ENCODE measurements at regions not wholly inside any gene's neighbourhood (a gene's known extent, or its start where the extent isn't known, plus 50 kb on each side); places are given as distances from the start of the nearest gene placed in this dataset.

GRCh38 chr4:115366390-115366789 is 253.0 kb upstream of the NDST4 start:
- Histone ChIP-seq H3K23ac (ENCODE audit: low read depth, low read length, poor library complexity) (no peak overlapping the region), H3K79me1 (ENCODE audit: low read depth, low read length) (no peaks in the 10 kb centered on the region), H3K4me1 (ENCODE audit: control insufficient read depth in 2 of 2, insufficient read depth in 1 of 2, low read depth in 1 of 2, low read length in 2 of 2) (no peaks in the 10 kb centered on the region), H3K9me3 (replicated peaks in 1 of 2; ENCODE audit: control insufficient read depth in 2 of 2, insufficient read depth in 1 of 2, low read depth in 1 of 2, low read length in 2 of 2) (no peaks in the 10 kb centered on the region), H3K4ac (ENCODE audit: low read length) (no peak overlapping the region), H3K18ac (ENCODE audit: low read length) (peak overlapping the region; percentile 25), H3K27me3 (ENCODE audit: control insufficient read depth in 3 of 3, insufficient read depth in 3 of 3, low read depth in 1 of 3, low read length in 3 of 3) (no peaks in the 10 kb centered on the region), H3K9ac (ENCODE audit: low read depth, low read length, poor library complexity) (peak overlapping the region; percentile 5), H3K14ac (ENCODE audit: low read length) (peak overlapping the region; percentile 32), H3K4me3 (ENCODE audit: low read length in 2 of 2) (no peak overlapping the region), H2AK5ac (ENCODE audit: low read depth, low read length) (no peak overlapping the region), H2BK12ac (ENCODE audit: low read length) (no peak overlapping the region), H4K91ac (ENCODE audit: low read depth, low read length, poor library complexity) (no peak overlapping the region), H2AFZ (ENCODE audit: low read length) (no peak overlapping the region), H3K4me2 (ENCODE audit: insufficient read depth, low read length, poor library complexity, severe bottlenecking) (no peak overlapping the region), H2BK120ac (ENCODE audit: low read depth, low read length) (no peak overlapping the region), H2BK15ac (ENCODE audit: low read length) (no peak overlapping the region), H4K8ac (ENCODE audit: low read depth, low read length) (no peak overlapping the region), H3K27ac (replicated peaks; ENCODE audit: low read length) (no peak overlapping the region), H3K36me3 (replicated peaks in 1 of 2; ENCODE audit: control insufficient read depth in 2 of 2, insufficient read depth in 2 of 2, low read length in 2 of 2) (no peaks in the 10 kb centered on the region), H2BK5ac (ENCODE audit: low read length) (no peak overlapping the region)
- no CpG with 5 or more reads among the region's 4 CpGs for WGBS, 2 donors (ENCODE audit: extremely low coverage in 2 of 2, insufficient read length in 2 of 2, insufficient replicate concordance in 1 of 2)
- DNase-seq (ENCODE audit: low spot score), result no peak

GRCh38 chr4:115365185-115365584 is 251.8 kb upstream of the NDST4 start:
- Histone ChIP-seq H3K4me3 (ENCODE audit: low read length in 2 of 2) (no peak overlapping the region), H2BK12ac (ENCODE audit: low read length) (no peak overlapping the region), H4K8ac (ENCODE audit: low read depth, low read length) (no peak overlapping the region), H3K9me3 (replicated peaks in 1 of 2; ENCODE audit: control insufficient read depth in 2 of 2, insufficient read depth in 1 of 2, low read depth in 1 of 2, low read length in 2 of 2) (no peaks in the 10 kb centered on the region), H3K18ac (ENCODE audit: low read length) (no peak overlapping the region), H3K36me3 (replicated peaks in 1 of 2; ENCODE audit: control insufficient read depth in 2 of 2, insufficient read depth in 2 of 2, low read length in 2 of 2) (no peaks in the 10 kb centered on the region), H3K4me2 (ENCODE audit: insufficient read depth, low read length, poor library complexity, severe bottlenecking) (no peak overlapping the region), H2BK5ac (ENCODE audit: low read length) (no peak overlapping the region), H2AK5ac (ENCODE audit: low read depth, low read length) (no peak overlapping the region), H4K91ac (ENCODE audit: low read depth, low read length, poor library complexity) (no peak overlapping the region), H3K4ac (ENCODE audit: low read length) (no peak overlapping the region), H3K9ac (ENCODE audit: low read depth, low read length, poor library complexity) (no peak overlapping the region), H2AFZ (ENCODE audit: low read length) (no peak overlapping the region), H3K79me1 (ENCODE audit: low read depth, low read length) (no peaks in the 10 kb centered on the region), H3K27ac (replicated peaks; ENCODE audit: low read length) (no peak overlapping the region), H2BK15ac (ENCODE audit: low read length) (no peak overlapping the region), H3K14ac (ENCODE audit: low read length) (no peak overlapping the region), H3K27me3 (ENCODE audit: control insufficient read depth in 3 of 3, insufficient read depth in 3 of 3, low read depth in 1 of 3, low read length in 3 of 3) (no peaks in the 10 kb centered on the region), H2BK120ac (ENCODE audit: low read depth, low read length) (no peak overlapping the region), H3K23ac (ENCODE audit: low read depth, low read length, poor library complexity) (no peak overlapping the region), H3K4me1 (ENCODE audit: control insufficient read depth in 2 of 2, insufficient read depth in 1 of 2, low read depth in 1 of 2, low read length in 2 of 2) (no peaks in the 10 kb centered on the region)
- WGBS, 2 donors (ENCODE audit: extremely low coverage in 2 of 2, insufficient read length in 2 of 2, insufficient replicate concordance in 1 of 2), result no CpG with 5 or more reads among the region's 3 CpGs
- no peak for DNase-seq (ENCODE audit: low spot score)

GRCh38 chr4:115361781-115362180 is 248.4 kb upstream of the NDST4 start:
- no peak overlapping the region for H4K91ac ChIP-seq (ENCODE audit: low read depth, low read length, poor library complexity)
- no peak overlapping the region for H4K8ac ChIP-seq (ENCODE audit: low read depth, low read length)
- no peak overlapping the region for H2BK15ac ChIP-seq (ENCODE audit: low read length)
- no peak overlapping the region for H3K18ac ChIP-seq (ENCODE audit: low read length)
- no peak overlapping the region for H2AFZ ChIP-seq (ENCODE audit: low read length)
- DNase-seq (ENCODE audit: low spot score), result no peak
- H3K9ac ChIP-seq (ENCODE audit: low read depth, low read length, poor library complexity), result no peak overlapping the region
- no peak overlapping the region for H2BK5ac ChIP-seq (ENCODE audit: low read length)
- no peak overlapping the region for H3K14ac ChIP-seq (ENCODE audit: low read length)
- no peaks in the 10 kb centered on the region for H3K4me1 ChIP-seq (ENCODE audit: control insufficient read depth in 2 of 2, insufficient read depth in 1 of 2, low read depth in 1 of 2, low read length in 2 of 2)
- H2BK12ac ChIP-seq (ENCODE audit: low read length), result no peak overlapping the region
- no peaks in the 10 kb centered on the region for H3K36me3 ChIP-seq (replicated peaks in 1 of 2; ENCODE audit: control insufficient read depth in 2 of 2, insufficient read depth in 2 of 2, low read length in 2 of 2)
- H2AK5ac ChIP-seq (ENCODE audit: low read depth, low read length), result no peak overlapping the region
- H3K27me3 ChIP-seq (ENCODE audit: control insufficient read depth in 3 of 3, insufficient read depth in 3 of 3, low read depth in 1 of 3, low read length in 3 of 3), result no peaks in the 10 kb centered on the region
- no peak overlapping the region for H2BK120ac ChIP-seq (ENCODE audit: low read depth, low read length)
- H3K23ac ChIP-seq (ENCODE audit: low read depth, low read length, poor library complexity), result no peak overlapping the region
- no peaks in the 10 kb centered on the region for H3K79me1 ChIP-seq (ENCODE audit: low read depth, low read length)
- H3K4ac ChIP-seq (ENCODE audit: low read length), result no peak overlapping the region
- no peak overlapping the region for H3K4me3 ChIP-seq (ENCODE audit: low read length in 2 of 2)
- H3K27ac ChIP-seq (replicated peaks; ENCODE audit: low read length), result no peak overlapping the region
- H3K4me2 ChIP-seq (ENCODE audit: insufficient read depth, low read length, poor library complexity, severe bottlenecking), result no peak overlapping the region
- no peaks in the 10 kb centered on the region for H3K9me3 ChIP-seq (replicated peaks in 1 of 2; ENCODE audit: control insufficient read depth in 2 of 2, insufficient read depth in 1 of 2, low read depth in 1 of 2, low read length in 2 of 2)

GRCh38 chr4:115360431-115360830 is 247.0 kb upstream of the NDST4 start:
- no peak overlapping the region for H3K4me3 ChIP-seq (ENCODE audit: low read length in 2 of 2)
- no peaks in the 10 kb centered on the region for H3K27me3 ChIP-seq (ENCODE audit: control insufficient read depth in 3 of 3, insufficient read depth in 3 of 3, low read depth in 1 of 3, low read length in 3 of 3)
- no peaks in the 10 kb centered on the region for H3K36me3 ChIP-seq (replicated peaks in 1 of 2; ENCODE audit: control insufficient read depth in 2 of 2, insufficient read depth in 2 of 2, low read length in 2 of 2)
- H2BK5ac ChIP-seq (ENCODE audit: low read length), result no peak overlapping the region
- H3K14ac ChIP-seq (ENCODE audit: low read length), result no peak overlapping the region
- no peak for DNase-seq (ENCODE audit: low spot score)
- WGBS, 2 donors (ENCODE audit: extremely low coverage in 2 of 2, insufficient read length in 2 of 2, insufficient replicate concordance in 1 of 2), result no CpG with 5 or more reads among the region's 2 CpGs
- no peak overlapping the region for H4K91ac ChIP-seq (ENCODE audit: low read depth, low read length, poor library complexity)
- H3K4me2 ChIP-seq (ENCODE audit: insufficient read depth, low read length, poor library complexity, severe bottlenecking), result no peak overlapping the region
- H3K4ac ChIP-seq (ENCODE audit: low read length), result no peak overlapping the region
- no peak overlapping the region for H2BK15ac ChIP-seq (ENCODE audit: low read length)
- H2AFZ ChIP-seq (ENCODE audit: low read length), result peak overlapping the region; percentile 53
- H4K8ac ChIP-seq (ENCODE audit: low read depth, low read length), result no peak overlapping the region
- peaks cover 0 to 2% of the 10 kb centered on the region in 2 donors for H3K9me3 ChIP-seq (replicated peaks in 1 of 2; ENCODE audit: control insufficient read depth in 2 of 2, insufficient read depth in 1 of 2, low read depth in 1 of 2, low read length in 2 of 2)
- peaks cover 0 to 2% of the 10 kb centered on the region in 2 donors for H3K4me1 ChIP-seq (ENCODE audit: control insufficient read depth in 2 of 2, insufficient read depth in 1 of 2, low read depth in 1 of 2, low read length in 2 of 2)
- no peak overlapping the region for H2BK12ac ChIP-seq (ENCODE audit: low read length)
- no peaks in the 10 kb centered on the region for H3K79me1 ChIP-seq (ENCODE audit: low read depth, low read length)
- no peak overlapping the region for H3K23ac ChIP-seq (ENCODE audit: low read depth, low read length, poor library complexity)
- no peak overlapping the region for H3K18ac ChIP-seq (ENCODE audit: low read length)
- no peak overlapping the region for H2AK5ac ChIP-seq (ENCODE audit: low read depth, low read length)
- H3K9ac ChIP-seq (ENCODE audit: low read depth, low read length, poor library complexity), result no peak overlapping the region
- H2BK120ac ChIP-seq (ENCODE audit: low read depth, low read length), result no peak overlapping the region
- no peak overlapping the region for H3K27ac ChIP-seq (replicated peaks; ENCODE audit: low read length)

Measured in neuronal stem cell (in vitro differentiated cells).